ENCODE measurements at regions not wholly inside any gene's neighbourhood (a gene's known extent, or its start where the extent isn't known, plus 50 kb on each side); places are given as distances from the start of the nearest gene placed in this dataset.

DNA sequence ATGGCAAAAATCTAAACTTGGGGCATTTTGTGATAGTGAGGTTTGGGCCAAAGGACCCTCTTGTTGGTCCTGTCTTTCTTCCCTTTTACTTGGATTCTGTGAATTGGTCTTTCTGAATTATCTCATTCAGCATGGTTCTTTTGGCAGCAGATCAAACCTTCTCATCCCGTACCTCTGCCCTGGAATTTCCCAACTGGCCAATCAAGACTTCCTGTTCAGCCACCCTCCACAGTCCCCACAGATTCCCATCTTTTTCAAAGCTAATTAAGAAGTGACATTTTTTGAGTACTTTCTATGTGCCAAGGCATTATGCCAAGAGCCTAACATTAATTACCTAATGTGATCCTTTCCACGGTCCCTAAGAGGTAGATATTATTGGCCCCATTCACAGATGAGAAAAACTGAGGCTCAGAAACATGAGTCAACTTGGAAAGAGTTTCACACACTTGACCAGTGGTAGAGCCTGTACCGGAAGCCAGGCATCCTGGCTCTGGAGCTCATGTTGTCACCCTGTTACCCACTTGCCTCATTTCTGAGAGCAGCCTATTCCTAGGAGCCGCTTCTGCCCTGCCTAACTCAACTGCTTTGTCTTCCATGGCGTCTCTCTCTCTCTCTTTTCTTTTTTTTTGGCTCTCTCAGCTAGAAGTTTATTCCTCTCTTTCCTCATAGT, 135.9 kb downstream of the C12orf75 start:
- WGBS, 2 donors, result 58 to 65% methylated on average over 5 of the region's 5 CpGs
- no peak for TF ChIP-seq CTCF (IDR thresholded peaks at IDR 0.05)
- no peaks in the 10 kb centered on the region for H3K27me3 ChIP-seq
- peaks cover 10 to 48% (median 17%) of the 10 kb centered on the region in 9 donors for H3K4me1 ChIP-seq
- H3K27ac ChIP-seq, result peak overlapping the region in 9 of 10 donors; percentile 58 to 84 (median 67)
- H3K9me3 ChIP-seq, result no peaks in the 10 kb centered on the region
- no peak overlapping the region for H3K4me3 ChIP-seq
- DNase-seq, result no peak
- ATAC-seq, result peak in 1 of 8 donors; percentile 21
- no peaks in the 10 kb centered on the region for H3K36me3 ChIP-seq
- intact Hi-C loops (cut with DNase I), result loop anchor here in 3 of 10 donors (5.0 to 10.0 kb wide), 3 partner anchors 118 to 406 kb away; no protein-coding TSS in a partner anchor

GRCh38 chr12:105466901-105467598, 136.6 kb downstream of the C12orf75 start:
- peaks cover 10 to 48% (median 17%) of the 10 kb centered on the region in 9 donors for H3K4me1 ChIP-seq
- DNase-seq, result no peak
- no peak for TF ChIP-seq CTCF (IDR thresholded peaks at IDR 0.05)
- intact Hi-C loops (cut with DNase I), result loop anchor here in 3 of 10 donors (5.0 to 10.0 kb wide), 3 partner anchors 118 to 405 kb away; no protein-coding TSS in a partner anchor
- no peaks in the 10 kb centered on the region for H3K9me3 ChIP-seq
- 49 to 57% methylated on average over 7 of the region's 7 CpGs for WGBS, 2 donors
- H3K27ac ChIP-seq, result peak overlapping the region; percentile 24 to 84 (median 67)
- H3K27me3 ChIP-seq, result no peaks in the 10 kb centered on the region
- H3K36me3 ChIP-seq, result no peaks in the 10 kb centered on the region
- no peak overlapping the region for H3K4me3 ChIP-seq
- ATAC-seq, result peak in 2 of 8 donors; percentile 14 to 58

DNA sequence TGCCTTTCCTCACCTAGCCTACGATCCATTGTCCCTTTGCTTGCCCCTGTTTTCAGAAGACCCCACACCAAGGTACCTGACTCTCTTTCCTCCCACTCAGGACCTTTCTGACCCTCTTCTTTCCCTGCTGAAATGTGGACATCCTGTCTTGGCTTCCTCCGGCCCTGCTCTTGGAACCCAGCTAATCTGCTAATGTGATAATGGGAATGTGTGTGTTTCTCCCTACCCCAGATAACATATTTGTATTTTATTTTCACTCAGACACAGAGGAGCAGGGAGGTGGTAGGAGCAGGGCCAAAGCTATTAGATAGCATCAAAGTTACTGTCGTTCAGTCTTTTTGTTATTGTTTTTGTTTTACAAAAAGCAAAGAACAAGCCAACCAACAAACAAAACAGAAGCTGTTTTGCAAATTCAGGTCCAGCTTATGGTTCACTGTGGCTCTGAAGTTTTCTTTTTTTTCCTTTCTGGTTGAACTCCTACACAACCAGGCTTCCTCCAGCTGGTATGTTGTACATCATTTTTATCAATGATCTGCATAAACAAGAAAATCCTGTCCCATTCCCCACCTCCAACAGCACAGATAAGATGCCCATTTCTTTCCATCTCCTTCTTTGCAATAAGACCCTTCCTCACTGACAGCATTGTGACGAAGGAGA, 137.3 kb downstream of the C12orf75 start:
- intact Hi-C loops (cut with DNase I), result loop anchor here in 3 of 10 donors (5.0 to 10.0 kb wide), 3 partner anchors 117 to 404 kb away; no protein-coding TSS in a partner anchor
- ATAC-seq (peak in 7 of 8 donors; percentile 12 to 75 (median 57)), DNase-seq (peak in 1 of 2 donors; percentile 13)
- Histone ChIP-seq H3K4me1 (peaks cover 10 to 48% (median 17%) of the 10 kb centered on the region in 9 donors), H3K4me3 (no peak overlapping the region), H3K27ac (peak overlapping the region; percentile 24 to 84 (median 66)), H3K27me3 (no peaks in the 10 kb centered on the region), H3K36me3 (no peaks in the 10 kb centered on the region), H3K9me3 (no peaks in the 10 kb centered on the region)
- 45 to 51% methylated on average over 4 of the region's 4 CpGs for WGBS, 2 donors
- TF ChIP-seq CTCF (IDR thresholded peaks at IDR 0.05), result no peak

GRCh38 chr12:105468464-105468863, 138.0 kb downstream of the C12orf75 start:
- WGBS, 2 donors, result 36 to 56% methylated on average over 1 of the region's 1 CpG
- TF ChIP-seq CTCF (IDR thresholded peaks at IDR 0.05), result no peak
- no peaks in the 10 kb centered on the region for H3K27me3 ChIP-seq
- peak in 3 of 8 donors; percentile 30 to 65 (median 44) for ATAC-seq
- H3K4me1 ChIP-seq, result peaks cover 10 to 48% (median 17%) of the 10 kb centered on the region in 9 donors
- intact Hi-C loops (cut with DNase I), result loop anchor here in 3 of 10 donors (5.0 to 10.0 kb wide), 3 partner anchors 116 to 404 kb away; no protein-coding TSS in a partner anchor
- H3K36me3 ChIP-seq, result no peaks in the 10 kb centered on the region
- peak overlapping the region; percentile 7 to 84 (median 66) for H3K27ac ChIP-seq
- no peaks in the 10 kb centered on the region for H3K9me3 ChIP-seq
- no peak for DNase-seq
- H3K4me3 ChIP-seq, result no peak overlapping the region

All from heart right ventricle (tissue), 16 donors.